Neural cell (in vitro differentiated cells): ENCODE measurements at regions not wholly inside any gene's neighbourhood (a gene's known extent, or its start where the extent isn't known, plus 50 kb on each side); places are given as distances from the start of the nearest gene placed in this dataset.

ENCODE experiments used
- H2AFZ ChIP-seq: fragments of 200-600, 300-800 bp; sonication (generic), shearing (Covaris generic); 2 replicates; pipeline ENCODE4 v1.6.0; 2014; ENCODE audit warnings: low read depth, mild to moderate bottlenecking, antibody characterized with exemption, low read length, moderate library complexity
- H3F3A ChIP-seq: fragments of 200-600 bp; shearing (Covaris generic); 2 replicates; pipeline ENCODE4 v1.6.1; 2016; ENCODE audit warnings: mild to moderate bottlenecking, moderate library complexity, mixed read lengths, antibody characterized with exemption, low read length; ENCODE audit not compliant: insufficient read depth, poor library complexity, severe bottlenecking
- H3K27ac ChIP-seq: fragments of 200-600, 300-800 bp; sonication (generic), shearing (Covaris generic); 2 replicates; pipeline ENCODE4 v1.5.1; 2014; ENCODE audit warnings: mild to moderate bottlenecking, low read length, moderate library complexity
- H3K27me3 ChIP-seq: fragments of 300-800, 200-600 bp; sonication (generic), shearing (Covaris generic); 2 replicates; pipeline ENCODE4 v1.6.0; 2014; ENCODE audit warnings: mild to moderate bottlenecking, low read depth, low read length, moderate library complexity; ENCODE audit not compliant: insufficient read depth
- H3K36me3 ChIP-seq: fragments of 300-800, 200-600 bp; sonication (generic), shearing (Covaris generic); 2 replicates; pipeline ENCODE4 v1.5.1; 2014; ENCODE audit warnings: mild to moderate bottlenecking, antibody characterized with exemption, low read length, moderate library complexity; ENCODE audit not compliant: insufficient read depth
- H3K4me2 ChIP-seq: fragments of 300-800, 200-600 bp; sonication (generic), shearing (Covaris generic); 2 replicates; pipeline ENCODE4 v1.6.0; 2014; ENCODE audit warnings: mild to moderate bottlenecking, low read length
- H3K4me3 ChIP-seq: fragments of 300-800, 200-600 bp; sonication (generic), shearing (Covaris generic); 2 replicates; pipeline ENCODE4 v1.5.1; 2014; ENCODE audit warnings: mild to moderate bottlenecking, low read length, moderate library complexity
- H3K79me2 ChIP-seq: fragments of 200-600 bp; shearing (Covaris generic); replicated peaks from 2 replicates; pipeline ENCODE4 v1.6.0; 2014; ENCODE audit warnings: mild to moderate bottlenecking, low read length, moderate library complexity; ENCODE audit not compliant: insufficient read depth
- H3K9ac ChIP-seq: fragments of 300-800, 200-600 bp; sonication (generic), shearing (Covaris generic); 2 replicates; pipeline ENCODE4 v1.6.1; 2016; ENCODE audit warnings: mild to moderate bottlenecking, low read length, mixed read lengths
- H3K9me2 ChIP-seq: fragments of 200-600 bp; shearing (Covaris generic); 2 replicates; pipeline ENCODE4 v1.6.1; 2016; ENCODE audit warnings: mild to moderate bottlenecking, low read length, mixed read lengths; ENCODE audit not compliant: insufficient read depth
- H3K9me3 ChIP-seq: fragments of 200-600, 300-800 bp; sonication (generic), shearing (Covaris generic); 2 replicates; pipeline ENCODE4 v1.6.1; 2016; ENCODE audit warnings: mild to moderate bottlenecking, mixed run types, low read length, moderate library complexity, mixed read lengths
- H4K20me1 ChIP-seq: fragments of 200-600 bp; shearing (Covaris generic); 2 replicates; pipeline ENCODE4 v1.6.1; 2016; ENCODE audit warnings: mild to moderate bottlenecking, mixed run types; ENCODE audit not compliant: insufficient read depth
- EP300 ChIP-seq: fragments of 450-650 bp; conservative IDR thresholded peaks from 2 replicates; pipeline ENCODE4 v1.6.1; 2014; ENCODE audit warnings: antibody characterized with exemption, mild to moderate bottlenecking, moderate library complexity; ENCODE audit not compliant: poor library complexity, severe bottlenecking
- EZH2 ChIP-seq: fragments of 200-600, 300-800 bp; shearing (Covaris generic), sonication (generic); IDR thresholded peaks from 2 replicates; pipeline ENCODE4 v1.6.1; 2014; ENCODE audit warnings: antibody characterized with exemption, low read length, borderline replicate concordance, mild to moderate bottlenecking; ENCODE audit not compliant: insufficient read depth, poor library complexity, severe bottlenecking
- MXI1 ChIP-seq: fragments of 450-650 bp; conservative IDR thresholded peaks from 2 replicates; pipeline ENCODE4 v1.6.1; 2014; ENCODE audit warnings: antibody characterized with exemption, mild to moderate bottlenecking; ENCODE audit not compliant: poor library complexity, severe bottlenecking
- RAD21 ChIP-seq: fragments of 450-650 bp; conservative IDR thresholded peaks from 2 replicates; pipeline ENCODE4 v1.6.1; 2014; ENCODE audit warnings: antibody characterized with exemption, mild to moderate bottlenecking, moderate library complexity
- SMC3 ChIP-seq: fragments of 450-650 bp; conservative IDR thresholded peaks from 2 replicates; pipeline ENCODE4 v1.6.1; 2014; ENCODE audit warnings: antibody characterized with exemption, mild to moderate bottlenecking, moderate library complexity; ENCODE audit not compliant: poor library complexity
- TAF1 ChIP-seq: IDR thresholded peaks from 2 replicates; pipeline ENCODE4 v1.6.1; 2012; ENCODE audit warnings: low read depth
- TF ChIP-seq, protein P1 (sequence below): fragments of 450-650 bp; IDR thresholded peaks from 2 replicates; pipeline ENCODE4 v1.5.1; 2014; ENCODE audit warnings: antibody characterized with exemption, mild to moderate bottlenecking, moderate library complexity; ENCODE audit not compliant: poor library complexity, severe bottlenecking
- TF ChIP-seq, protein P2 (sequence below): IDR thresholded peaks from 2 replicates; pipeline ENCODE4 v1.6.1; 2012; ENCODE audit warnings: borderline replicate concordance

DNA sequence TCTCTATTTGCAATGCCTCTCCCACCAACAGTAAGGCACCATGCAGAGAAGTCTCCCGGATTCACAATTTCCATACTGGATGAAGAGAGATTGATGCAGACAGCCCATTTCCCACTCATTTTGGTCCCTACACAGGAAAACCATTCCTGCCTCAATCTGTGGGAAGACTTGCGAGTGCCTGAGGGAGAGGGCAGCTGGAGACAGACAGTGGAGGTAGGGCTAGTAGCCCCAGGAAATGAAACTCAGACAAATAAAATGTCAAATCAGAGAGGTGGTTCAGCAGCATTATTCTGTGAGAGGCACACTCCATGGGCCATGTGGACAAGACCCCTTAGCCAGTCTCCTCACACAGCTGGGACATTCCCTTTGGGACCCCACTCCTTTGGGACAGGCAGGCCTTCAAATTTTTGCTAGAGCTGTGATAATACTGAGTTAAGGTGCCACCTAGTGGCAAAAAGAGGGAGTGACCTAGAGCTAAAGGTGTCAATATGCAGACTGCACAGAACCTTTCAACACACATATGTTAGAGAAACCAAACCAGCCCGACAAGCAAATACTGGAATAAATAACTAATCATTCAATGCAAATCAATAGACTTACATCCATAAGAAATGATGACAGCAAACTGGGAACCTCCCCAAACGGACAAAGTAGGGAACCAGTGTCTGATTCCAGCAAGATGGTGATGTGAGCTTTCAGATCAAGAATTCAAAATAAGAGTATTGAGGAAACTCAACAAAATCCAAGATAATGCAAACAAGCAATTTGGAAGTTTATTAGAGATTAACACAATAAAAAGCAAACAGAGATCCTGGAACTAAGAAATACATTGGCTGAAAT lies 1865.3 kb upstream of the AGA start:
- no peaks in the 10 kb centered on the region for H3K9me2 ChIP-seq
- H3F3A ChIP-seq, result no peaks in the 10 kb centered on the region
- H3K4me2 ChIP-seq, result no peak overlapping the region
- peaks cover 4% of the 10 kb centered on the region for H3K9me3 ChIP-seq
- H3K27ac ChIP-seq, result no peak overlapping the region
- H2AFZ ChIP-seq, result no peak overlapping the region
- no peaks in the 10 kb centered on the region for H3K36me3 ChIP-seq
- TF ChIP-seq, protein P1, sequence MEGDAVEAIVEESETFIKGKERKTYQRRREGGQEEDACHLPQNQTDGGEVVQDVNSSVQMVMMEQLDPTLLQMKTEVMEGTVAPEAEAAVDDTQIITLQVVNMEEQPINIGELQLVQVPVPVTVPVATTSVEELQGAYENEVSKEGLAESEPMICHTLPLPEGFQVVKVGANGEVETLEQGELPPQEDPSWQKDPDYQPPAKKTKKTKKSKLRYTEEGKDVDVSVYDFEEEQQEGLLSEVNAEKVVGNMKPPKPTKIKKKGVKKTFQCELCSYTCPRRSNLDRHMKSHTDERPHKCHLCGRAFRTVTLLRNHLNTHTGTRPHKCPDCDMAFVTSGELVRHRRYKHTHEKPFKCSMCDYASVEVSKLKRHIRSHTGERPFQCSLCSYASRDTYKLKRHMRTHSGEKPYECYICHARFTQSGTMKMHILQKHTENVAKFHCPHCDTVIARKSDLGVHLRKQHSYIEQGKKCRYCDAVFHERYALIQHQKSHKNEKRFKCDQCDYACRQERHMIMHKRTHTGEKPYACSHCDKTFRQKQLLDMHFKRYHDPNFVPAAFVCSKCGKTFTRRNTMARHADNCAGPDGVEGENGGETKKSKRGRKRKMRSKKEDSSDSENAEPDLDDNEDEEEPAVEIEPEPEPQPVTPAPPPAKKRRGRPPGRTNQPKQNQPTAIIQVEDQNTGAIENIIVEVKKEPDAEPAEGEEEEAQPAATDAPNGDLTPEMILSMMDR, result peak; percentile 29
- TF ChIP-seq MXI1 (no peak), TAF1 (no peak), EP300 (no peak), SMC3 (peak; percentile 20), RAD21 (no peak)
- TF ChIP-seq, protein P2, sequence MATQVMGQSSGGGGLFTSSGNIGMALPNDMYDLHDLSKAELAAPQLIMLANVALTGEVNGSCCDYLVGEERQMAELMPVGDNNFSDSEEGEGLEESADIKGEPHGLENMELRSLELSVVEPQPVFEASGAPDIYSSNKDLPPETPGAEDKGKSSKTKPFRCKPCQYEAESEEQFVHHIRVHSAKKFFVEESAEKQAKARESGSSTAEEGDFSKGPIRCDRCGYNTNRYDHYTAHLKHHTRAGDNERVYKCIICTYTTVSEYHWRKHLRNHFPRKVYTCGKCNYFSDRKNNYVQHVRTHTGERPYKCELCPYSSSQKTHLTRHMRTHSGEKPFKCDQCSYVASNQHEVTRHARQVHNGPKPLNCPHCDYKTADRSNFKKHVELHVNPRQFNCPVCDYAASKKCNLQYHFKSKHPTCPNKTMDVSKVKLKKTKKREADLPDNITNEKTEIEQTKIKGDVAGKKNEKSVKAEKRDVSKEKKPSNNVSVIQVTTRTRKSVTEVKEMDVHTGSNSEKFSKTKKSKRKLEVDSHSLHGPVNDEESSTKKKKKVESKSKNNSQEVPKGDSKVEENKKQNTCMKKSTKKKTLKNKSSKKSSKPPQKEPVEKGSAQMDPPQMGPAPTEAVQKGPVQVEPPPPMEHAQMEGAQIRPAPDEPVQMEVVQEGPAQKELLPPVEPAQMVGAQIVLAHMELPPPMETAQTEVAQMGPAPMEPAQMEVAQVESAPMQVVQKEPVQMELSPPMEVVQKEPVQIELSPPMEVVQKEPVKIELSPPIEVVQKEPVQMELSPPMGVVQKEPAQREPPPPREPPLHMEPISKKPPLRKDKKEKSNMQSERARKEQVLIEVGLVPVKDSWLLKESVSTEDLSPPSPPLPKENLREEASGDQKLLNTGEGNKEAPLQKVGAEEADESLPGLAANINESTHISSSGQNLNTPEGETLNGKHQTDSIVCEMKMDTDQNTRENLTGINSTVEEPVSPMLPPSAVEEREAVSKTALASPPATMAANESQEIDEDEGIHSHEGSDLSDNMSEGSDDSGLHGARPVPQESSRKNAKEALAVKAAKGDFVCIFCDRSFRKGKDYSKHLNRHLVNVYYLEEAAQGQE, result no peak
- H4K20me1 ChIP-seq, result no peaks in the 10 kb centered on the region
- H3K79me2 ChIP-seq, result no peaks in the 10 kb centered on the region
- H3K4me3 ChIP-seq, result no peak overlapping the region
- H3K27me3 ChIP-seq, result no peaks in the 10 kb centered on the region
- no peak overlapping the region for H3K9ac ChIP-seq

DNA sequence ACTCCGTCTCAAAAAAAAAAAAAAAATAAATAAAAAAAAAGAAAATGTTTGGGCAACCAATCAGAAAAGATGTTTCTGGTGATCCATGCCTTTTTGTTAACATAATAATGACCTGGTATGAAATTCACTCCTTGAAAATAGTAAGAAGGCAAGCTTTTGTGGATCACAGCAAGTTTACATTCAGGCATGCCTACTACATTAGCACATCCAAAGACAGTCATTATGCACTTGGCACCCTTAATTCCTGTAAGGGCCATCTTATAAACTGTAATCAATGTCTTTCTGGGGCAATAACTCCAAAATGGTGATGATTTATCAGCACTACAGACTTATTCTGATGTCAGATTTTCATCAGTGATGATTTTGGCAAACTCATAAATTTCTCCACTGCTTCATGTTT lies 1871.6 kb upstream of the AGA start:
- TF ChIP-seq EZH2, result no peak
- Histone ChIP-seq H3F3A (no peaks in the 10 kb centered on the region), H2AFZ (no peak overlapping the region), H3K36me3 (no peaks in the 10 kb centered on the region), H3K27me3 (no peaks in the 10 kb centered on the region), H3K79me2 (no peaks in the 10 kb centered on the region), H3K27ac (no peak overlapping the region), H3K9ac (no peak overlapping the region), H4K20me1 (no peaks in the 10 kb centered on the region), H3K9me3 (peaks cover 4% of the 10 kb centered on the region), H3K4me3 (no peak overlapping the region), H3K4me2 (no peak overlapping the region), H3K9me2 (no peaks in the 10 kb centered on the region)
